GM12878 (cell line): ENCODE measurements at regions not wholly inside any gene's neighbourhood (a gene's known extent, or its start where the extent isn't known, plus 50 kb on each side); places are given as distances from the start of the nearest gene placed in this dataset.

ENCODE experiments used
- CTCF ChIP-seq, 3 experiments: IDR thresholded peaks in 2 of 3; conservative IDR thresholded peaks in 1 of 3; 2 replicates each; pipeline ENCODE4 v1.5.1; 2011; ENCODE audit warnings: low read depth in 3 of 3, low read length in 3 of 3, mild to moderate bottlenecking in 3 of 3, control low read depth in 2 of 3, moderate library complexity in 2 of 3, inconsistent platforms in 1 of 3, mixed read lengths in 1 of 3; ENCODE audit not compliant: control insufficient read depth in 2 of 3, insufficient read depth in 1 of 3; ENCODE audit errors: extremely low read depth in 1 of 3
- EZH2 ChIP-seq: IDR thresholded peaks from 2 replicates; pipeline ENCODE4 v1.6.1; 2012; ENCODE audit warnings: low read depth, mild to moderate bottlenecking, control low read depth, inconsistent platforms, low read length, borderline replicate concordance; ENCODE audit not compliant: control insufficient read depth
- NRF1 ChIP-seq: conservative IDR thresholded peaks from 2 replicates; pipeline ENCODE4 v1.6.1; 2011; ENCODE audit warnings: mild to moderate bottlenecking, low read depth, low read length, improper control_type of control experiment

- no peak for TF ChIP-seq EZH2
- no peak for TF ChIP-seq CTCF (IDR thresholded peaks at IDR 0.05 in 2 of 3, conservative IDR thresholded peaks at IDR 0.05 in 1 of 3; ENCODE audit: control insufficient read depth in 2 of 3, extremely low read depth in 1 of 3, insufficient read depth in 1 of 3, low read depth in 3 of 3, low read length in 3 of 3)
- TF ChIP-seq NRF1: no peak
Observed at GRCh38 chr5:12592228-12592627, 688.0 kb upstream of the CTNND2 start.
